Liver (tissue), 8 donors: ENCODE measurements at regions not wholly inside any gene's neighbourhood (a gene's known extent, or its start where the extent isn't known, plus 50 kb on each side); places are given as distances from the start of the nearest gene placed in this dataset.

Experiments used
- DNase-seq: peaks from one replicate; pipeline ENCODE4 v3.0.0-alpha.2; 2017; ENCODE audit warnings: low spot score
- H3K27ac ChIP-seq, 2 donors: one replicate each; pipeline ENCODE4 v1.7.0; 2013; ENCODE audit warnings: inconsistent platforms in 2 of 2, low read length in 2 of 2, control low read depth in 1 of 2, low read depth in 1 of 2, mild to moderate bottlenecking in 1 of 2
- H3K27me3 ChIP-seq, 4 donors: one replicate each; pipeline versions ENCODE4 v1.6.1 to v1.7.0; 2013; ENCODE audit warnings: low read length in 3 of 4, inconsistent platforms in 1 of 4, mild to moderate bottlenecking in 1 of 4, moderate library complexity in 1 of 4; ENCODE audit not compliant: control insufficient read depth in 4 of 4, insufficient read depth in 4 of 4
- H3K36me3 ChIP-seq, 4 donors: one replicate each; pipeline versions ENCODE4 v1.6.1 to v1.7.0; 2013; ENCODE audit warnings: low read length in 3 of 4, mild to moderate bottlenecking in 3 of 4, low read depth in 1 of 4, moderate library complexity in 1 of 4; ENCODE audit not compliant: control insufficient read depth in 4 of 4, insufficient read depth in 3 of 4
- H3K4me1 ChIP-seq, 4 donors: one replicate each; pipeline versions ENCODE4 v1.6.1 to v1.7.0; 2013; ENCODE audit warnings: low read length in 3 of 4, mild to moderate bottlenecking in 3 of 4, moderate library complexity in 1 of 4; ENCODE audit not compliant: control insufficient read depth in 4 of 4, insufficient read depth in 4 of 4
- H3K4me3 ChIP-seq, 3 donors: one replicate each; pipeline versions ENCODE4 v1.6.1 to v1.7.0; 2013; ENCODE audit warnings: low read length in 3 of 3, control low read depth in 1 of 3, low read depth in 1 of 3, mild to moderate bottlenecking in 1 of 3
- H3K9ac ChIP-seq, 2 donors: one replicate each; pipeline ENCODE4 v1.7.0; 2013; ENCODE audit warnings: low read length in 2 of 2, mild to moderate bottlenecking in 2 of 2, moderate library complexity in 2 of 2, control low read depth in 1 of 2, low read depth in 1 of 2
- H3K9me3 ChIP-seq, 4 donors: one replicate each; pipeline versions ENCODE4 v1.6.1 to v1.7.0; 2013; ENCODE audit warnings: low read length in 3 of 4; ENCODE audit not compliant: control insufficient read depth in 4 of 4
- EGR1 ChIP-seq, 2 donors: IDR thresholded peaks; 2 replicates each; pipeline ENCODE4 v1.6.1; 2016 to 2018; ENCODE audit warnings: antibody characterized with exemption in 2 of 2, low read depth in 2 of 2
- FOXA1 ChIP-seq: IDR thresholded peaks from 2 replicates; pipeline ENCODE4 v1.6.1; 2016; ENCODE audit warnings: antibody characterized with exemption
- FOXA2 ChIP-seq: IDR thresholded peaks from 2 replicates; pipeline ENCODE4 v1.6.1; 2016; ENCODE audit warnings: antibody characterized with exemption
- GABPA ChIP-seq, 2 donors: IDR thresholded peaks in 1 of 2; conservative IDR thresholded peaks in 1 of 2; 2 replicates each; pipeline ENCODE4 v1.6.1; 2016; ENCODE audit warnings: antibody characterized with exemption in 2 of 2, mild to moderate bottlenecking in 1 of 2, moderate library complexity in 1 of 2
- HNF4A ChIP-seq, 2 donors: conservative IDR thresholded peaks; 2 replicates each; pipeline ENCODE4 v1.6.1; 2016; ENCODE audit warnings: antibody characterized with exemption in 2 of 2, mild to moderate bottlenecking in 2 of 2
- HNF4G ChIP-seq: IDR thresholded peaks from 2 replicates; pipeline ENCODE4 v1.6.1; 2016; ENCODE audit warnings: antibody characterized with exemption
- JUND ChIP-seq, 2 donors: IDR thresholded peaks; 2 replicates each; pipeline ENCODE4 v1.6.1; 2016; ENCODE audit warnings: antibody characterized with exemption in 2 of 2
- NR2F2 ChIP-seq: IDR thresholded peaks from 2 replicates; pipeline ENCODE4 v1.6.1; 2016; ENCODE audit warnings: antibody characterized with exemption
- RAD21 ChIP-seq, 2 donors: IDR thresholded peaks; 2 replicates each; pipeline ENCODE4 v1.6.1; 2016; ENCODE audit warnings: antibody characterized with exemption in 2 of 2, mild to moderate bottlenecking in 2 of 2
- RXRA ChIP-seq, 2 donors: IDR thresholded peaks; 2 replicates each; pipeline ENCODE4 v1.6.1; 2017 to 2018; ENCODE audit warnings: antibody characterized with exemption in 2 of 2, mild to moderate bottlenecking in 1 of 2
- SP1 ChIP-seq: IDR thresholded peaks from 2 replicates; pipeline ENCODE4 v1.6.1; 2018; ENCODE audit warnings: antibody characterized with exemption, mild to moderate bottlenecking
- WGBS: extraction: QIAGEN DNeasy Blood & Tissue Kit; methylation state at CpG from one replicate; pipeline ENCODE4 v1.1.7; 2013; 5-methylcytosine and 5-hydroxymethylcytosine counted together
- TF ChIP-seq, protein P1 (sequence below): fragments of 150-350 bp; IDR thresholded peaks from 2 replicates; pipeline ENCODE4 v1.5.1; 2017; ENCODE audit warnings: improper control_type of control experiment, low read depth, low read length; ENCODE audit not compliant: missing input control
- TF ChIP-seq, protein P2 (sequence below): IDR thresholded peaks from 2 replicates; pipeline ENCODE4 v1.6.1; 2016; ENCODE audit warnings: antibody characterized with exemption
- TF ChIP-seq, protein P3 (sequence below): IDR thresholded peaks from 2 replicates; pipeline ENCODE4 v1.6.1; 2016; ENCODE audit warnings: antibody characterized with exemption, mild to moderate bottlenecking
- donor health status: healthy.
- donor health status: healthy.
- donor health status: healthy.
- donor health status: healthy.
- donor health status: healthy.

DNA sequence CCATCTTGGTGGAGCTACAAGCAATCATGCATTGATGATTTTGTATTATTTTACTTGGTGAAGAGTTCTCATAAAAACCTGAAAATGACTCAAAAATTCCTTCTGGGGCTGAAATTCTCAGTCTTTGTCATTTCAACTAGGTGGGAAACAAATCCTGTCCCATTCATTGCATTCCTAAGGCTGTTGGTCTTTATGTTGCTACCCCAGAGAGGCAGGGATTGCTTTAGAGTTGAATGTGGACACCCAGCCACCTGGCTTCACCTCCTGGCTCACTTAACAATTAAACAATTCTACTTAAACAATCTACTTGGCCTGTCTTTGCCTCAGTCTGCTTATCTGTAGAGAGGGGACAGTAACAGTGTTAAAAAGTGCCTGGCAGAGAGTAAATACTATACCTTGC lies 117.3 kb upstream of the UBE3A start (continued):
- TF ChIP-seq, protein P1, sequence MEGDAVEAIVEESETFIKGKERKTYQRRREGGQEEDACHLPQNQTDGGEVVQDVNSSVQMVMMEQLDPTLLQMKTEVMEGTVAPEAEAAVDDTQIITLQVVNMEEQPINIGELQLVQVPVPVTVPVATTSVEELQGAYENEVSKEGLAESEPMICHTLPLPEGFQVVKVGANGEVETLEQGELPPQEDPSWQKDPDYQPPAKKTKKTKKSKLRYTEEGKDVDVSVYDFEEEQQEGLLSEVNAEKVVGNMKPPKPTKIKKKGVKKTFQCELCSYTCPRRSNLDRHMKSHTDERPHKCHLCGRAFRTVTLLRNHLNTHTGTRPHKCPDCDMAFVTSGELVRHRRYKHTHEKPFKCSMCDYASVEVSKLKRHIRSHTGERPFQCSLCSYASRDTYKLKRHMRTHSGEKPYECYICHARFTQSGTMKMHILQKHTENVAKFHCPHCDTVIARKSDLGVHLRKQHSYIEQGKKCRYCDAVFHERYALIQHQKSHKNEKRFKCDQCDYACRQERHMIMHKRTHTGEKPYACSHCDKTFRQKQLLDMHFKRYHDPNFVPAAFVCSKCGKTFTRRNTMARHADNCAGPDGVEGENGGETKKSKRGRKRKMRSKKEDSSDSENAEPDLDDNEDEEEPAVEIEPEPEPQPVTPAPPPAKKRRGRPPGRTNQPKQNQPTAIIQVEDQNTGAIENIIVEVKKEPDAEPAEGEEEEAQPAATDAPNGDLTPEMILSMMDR: no peak
- no peak for TF ChIP-seq SP1
- no peak for TF ChIP-seq HNF4A (conservative IDR thresholded peaks at IDR 0.05)
- TF ChIP-seq, protein P2, sequence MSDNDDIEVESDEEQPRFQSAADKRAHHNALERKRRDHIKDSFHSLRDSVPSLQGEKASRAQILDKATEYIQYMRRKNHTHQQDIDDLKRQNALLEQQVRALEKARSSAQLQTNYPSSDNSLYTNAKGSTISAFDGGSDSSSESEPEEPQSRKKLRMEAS: no peak
- TF ChIP-seq NR2F2: no peak

DNA sequence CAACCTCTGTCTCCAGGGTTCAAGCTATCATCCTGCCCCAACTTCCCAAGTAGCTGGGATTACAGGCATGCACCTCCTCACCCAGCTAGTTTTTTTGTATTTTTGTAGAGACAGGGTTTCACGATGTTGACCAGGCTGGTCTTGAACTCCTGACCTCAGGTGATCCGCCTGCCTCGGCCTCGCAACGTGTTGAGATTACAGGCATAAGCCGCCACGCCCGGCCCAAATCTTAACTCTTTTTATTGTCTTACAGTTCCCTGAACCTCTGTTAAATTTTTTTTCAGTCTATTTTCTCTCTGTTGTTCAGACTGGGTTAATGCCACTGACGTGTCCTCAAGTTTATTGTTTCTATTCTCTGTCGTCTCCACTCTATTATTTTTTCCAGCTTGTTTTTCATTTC lies 115.8 kb upstream of the UBE3A start:
- H3K36me3 ChIP-seq: no peaks in the 10 kb centered on the region
- DNase-seq: no peak
- H3K4me1 ChIP-seq: no peaks in the 10 kb centered on the region
- H3K9ac ChIP-seq: no peak overlapping the region
- H3K9me3 ChIP-seq: no peaks in the 10 kb centered on the region
- H3K27me3 ChIP-seq: no peaks in the 10 kb centered on the region
- no peak overlapping the region for H3K27ac ChIP-seq
- TF ChIP-seq FOXA1: no peak
- no peak for TF ChIP-seq EGR1 (IDR thresholded peaks at IDR 0.05; ENCODE audit: low read depth in 2 of 2)
- TF ChIP-seq RAD21 (IDR thresholded peaks at IDR 0.05): no peak
- no peak for TF ChIP-seq FOXA2
- TF ChIP-seq, protein P3, sequence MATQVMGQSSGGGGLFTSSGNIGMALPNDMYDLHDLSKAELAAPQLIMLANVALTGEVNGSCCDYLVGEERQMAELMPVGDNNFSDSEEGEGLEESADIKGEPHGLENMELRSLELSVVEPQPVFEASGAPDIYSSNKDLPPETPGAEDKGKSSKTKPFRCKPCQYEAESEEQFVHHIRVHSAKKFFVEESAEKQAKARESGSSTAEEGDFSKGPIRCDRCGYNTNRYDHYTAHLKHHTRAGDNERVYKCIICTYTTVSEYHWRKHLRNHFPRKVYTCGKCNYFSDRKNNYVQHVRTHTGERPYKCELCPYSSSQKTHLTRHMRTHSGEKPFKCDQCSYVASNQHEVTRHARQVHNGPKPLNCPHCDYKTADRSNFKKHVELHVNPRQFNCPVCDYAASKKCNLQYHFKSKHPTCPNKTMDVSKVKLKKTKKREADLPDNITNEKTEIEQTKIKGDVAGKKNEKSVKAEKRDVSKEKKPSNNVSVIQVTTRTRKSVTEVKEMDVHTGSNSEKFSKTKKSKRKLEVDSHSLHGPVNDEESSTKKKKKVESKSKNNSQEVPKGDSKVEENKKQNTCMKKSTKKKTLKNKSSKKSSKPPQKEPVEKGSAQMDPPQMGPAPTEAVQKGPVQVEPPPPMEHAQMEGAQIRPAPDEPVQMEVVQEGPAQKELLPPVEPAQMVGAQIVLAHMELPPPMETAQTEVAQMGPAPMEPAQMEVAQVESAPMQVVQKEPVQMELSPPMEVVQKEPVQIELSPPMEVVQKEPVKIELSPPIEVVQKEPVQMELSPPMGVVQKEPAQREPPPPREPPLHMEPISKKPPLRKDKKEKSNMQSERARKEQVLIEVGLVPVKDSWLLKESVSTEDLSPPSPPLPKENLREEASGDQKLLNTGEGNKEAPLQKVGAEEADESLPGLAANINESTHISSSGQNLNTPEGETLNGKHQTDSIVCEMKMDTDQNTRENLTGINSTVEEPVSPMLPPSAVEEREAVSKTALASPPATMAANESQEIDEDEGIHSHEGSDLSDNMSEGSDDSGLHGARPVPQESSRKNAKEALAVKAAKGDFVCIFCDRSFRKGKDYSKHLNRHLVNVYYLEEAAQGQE: no peak
- TF ChIP-seq, protein P2: no peak
- no peak for TF ChIP-seq HNF4A (conservative IDR thresholded peaks at IDR 0.05)
- TF ChIP-seq GABPA (IDR thresholded peaks at IDR 0.05 in 1 of 2, conservative IDR thresholded peaks at IDR 0.05 in 1 of 2): no peak
- no peak for TF ChIP-seq HNF4G
- WGBS: 86% methylated on average over 10 of the region's 10 CpGs
- H3K4me3 ChIP-seq: no peak overlapping the region

GRCh38 chr15:25548600-25548999 lies 109.8 kb upstream of the UBE3A start:
- Histone ChIP-seq H3K9ac (no peak overlapping the region), H3K4me3 (no peak overlapping the region), H3K36me3 (no peaks in the 10 kb centered on the region), H3K27ac (no peak overlapping the region), H3K4me1 (no peaks in the 10 kb centered on the region), H3K9me3 (no peaks in the 10 kb centered on the region), H3K27me3 (no peaks in the 10 kb centered on the region)
- no peak for DNase-seq
- TF ChIP-seq EGR1 (IDR thresholded peaks at IDR 0.05; ENCODE audit: low read depth in 2 of 2) (no peak), RXRA (IDR thresholded peaks at IDR 0.05) (no peak), NR2F2 (no peak), FOXA2 (no peak), HNF4A (conservative IDR thresholded peaks at IDR 0.05) (no peak), HNF4G (no peak), SP1 (no peak), GABPA (IDR thresholded peaks at IDR 0.05 in 1 of 2, conservative IDR thresholded peaks at IDR 0.05 in 1 of 2) (no peak), JUND (IDR thresholded peaks at IDR 0.05) (no peak)
- TF ChIP-seq, protein P3: no peak
- TF ChIP-seq, protein P2: no peak
- TF ChIP-seq, protein P1: no peak
- WGBS: 85% methylated on average over 3 of the region's 3 CpGs
